Upper lobe of left lung (tissue), 4 donors: ENCODE measurements at regions not wholly inside any gene's neighbourhood (a gene's known extent, or its start where the extent isn't known, plus 50 kb on each side); places are given as distances from the start of the nearest gene placed in this dataset.

Experiments used
- EP300 ChIP-seq, 4 donors: sonication (generic); formaldehyde crosslinking; IDR thresholded peaks; one replicate each; pipeline ENCODE4 v1.5.1; 2017; ENCODE audit warnings: antibody characterized with exemption in 4 of 4, control low read depth in 2 of 4
- POLR2A ChIP-seq, 4 donors: fragments of 450-650 bp; IDR thresholded peaks; one replicate each; pipeline ENCODE4 v1.5.1; 2016 to 2017; ENCODE audit warnings: antibody characterized with exemption in 4 of 4, mild to moderate bottlenecking in 2 of 4
- POLR2AphosphoS5 ChIP-seq, 2 donors: sonication (generic); formaldehyde crosslinking; IDR thresholded peaks; one replicate each; pipeline ENCODE4 v1.5.1; 2017; ENCODE audit warnings: antibody characterized with exemption in 2 of 2
- TF ChIP-seq, protein P1 (sequence below), 6 experiments: fragments of 450-650 bp in 4 of 6; fragments of 200-600 bp in 2 of 6; sonication (generic) in 2 of 6; IDR thresholded peaks; one replicate each; pipeline ENCODE4 v1.5.1; 2016 to 2019; ENCODE audit warnings: antibody characterized with exemption in 6 of 6

DNA sequence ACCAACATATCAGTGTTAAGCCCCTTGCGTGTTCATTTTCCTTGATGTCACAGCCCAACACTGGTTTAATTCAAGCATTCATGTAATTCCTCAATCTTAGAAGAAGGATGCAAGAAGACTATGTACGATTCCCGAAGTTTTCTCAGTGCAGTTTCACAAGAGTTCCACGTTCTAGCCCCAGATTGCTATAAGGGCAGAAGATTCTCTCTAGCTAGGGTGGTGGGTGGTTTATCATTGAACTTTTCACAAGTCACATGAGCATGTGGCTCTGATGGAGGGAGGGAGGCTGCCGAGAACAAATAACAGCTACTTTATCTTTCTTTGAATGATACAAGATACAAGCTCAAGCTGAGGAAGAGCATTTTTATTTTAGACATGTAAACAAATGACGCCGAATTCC, 71.9 kb upstream of the NHSL1 start:
- TF ChIP-seq POLR2A (IDR thresholded peaks at IDR 0.05) (no peak), POLR2AphosphoS5 (IDR thresholded peaks at IDR 0.05) (no peak), EP300 (IDR thresholded peaks at IDR 0.05) (no peak)
- TF ChIP-seq, protein P1, sequence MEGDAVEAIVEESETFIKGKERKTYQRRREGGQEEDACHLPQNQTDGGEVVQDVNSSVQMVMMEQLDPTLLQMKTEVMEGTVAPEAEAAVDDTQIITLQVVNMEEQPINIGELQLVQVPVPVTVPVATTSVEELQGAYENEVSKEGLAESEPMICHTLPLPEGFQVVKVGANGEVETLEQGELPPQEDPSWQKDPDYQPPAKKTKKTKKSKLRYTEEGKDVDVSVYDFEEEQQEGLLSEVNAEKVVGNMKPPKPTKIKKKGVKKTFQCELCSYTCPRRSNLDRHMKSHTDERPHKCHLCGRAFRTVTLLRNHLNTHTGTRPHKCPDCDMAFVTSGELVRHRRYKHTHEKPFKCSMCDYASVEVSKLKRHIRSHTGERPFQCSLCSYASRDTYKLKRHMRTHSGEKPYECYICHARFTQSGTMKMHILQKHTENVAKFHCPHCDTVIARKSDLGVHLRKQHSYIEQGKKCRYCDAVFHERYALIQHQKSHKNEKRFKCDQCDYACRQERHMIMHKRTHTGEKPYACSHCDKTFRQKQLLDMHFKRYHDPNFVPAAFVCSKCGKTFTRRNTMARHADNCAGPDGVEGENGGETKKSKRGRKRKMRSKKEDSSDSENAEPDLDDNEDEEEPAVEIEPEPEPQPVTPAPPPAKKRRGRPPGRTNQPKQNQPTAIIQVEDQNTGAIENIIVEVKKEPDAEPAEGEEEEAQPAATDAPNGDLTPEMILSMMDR (IDR thresholded peaks at IDR 0.05) = no peak
